HuH-7 (cell line): ENCODE measurements at regions not wholly inside any gene's neighbourhood (a gene's known extent, or its start where the extent isn't known, plus 50 kb on each side); places are given as distances from the start of the nearest gene placed in this dataset.
"Not testable (repeated sequence)": the region's sequence is repeated elsewhere in the genome, so short reads cannot be mapped to it uniquely, and the experiment has no call there.

ENCODE experiments used
- DNase-seq: peaks from one replicate; pipeline ENCODE4 v3.0.0; 2011; ENCODE audit warnings: low spot score

GRCh38 chr6:4412077-4412476 lies 276.7 kb upstream of the ECI2 start:
- DNase-seq, result no peak

GRCh38 chr6:4407710-4408109 lies 272.3 kb upstream of the ECI2 start:
- not testable (repeated sequence) for DNase-seq

- DNase-seq, result no peak
These were observed 270.3 kb upstream of the ECI2 start for GRCh38 chr6:4405621-4406212.

- no peak for DNase-seq
These were observed 269.0 kb upstream of the ECI2 start for GRCh38 chr6:4404415-4404814.

DNA sequence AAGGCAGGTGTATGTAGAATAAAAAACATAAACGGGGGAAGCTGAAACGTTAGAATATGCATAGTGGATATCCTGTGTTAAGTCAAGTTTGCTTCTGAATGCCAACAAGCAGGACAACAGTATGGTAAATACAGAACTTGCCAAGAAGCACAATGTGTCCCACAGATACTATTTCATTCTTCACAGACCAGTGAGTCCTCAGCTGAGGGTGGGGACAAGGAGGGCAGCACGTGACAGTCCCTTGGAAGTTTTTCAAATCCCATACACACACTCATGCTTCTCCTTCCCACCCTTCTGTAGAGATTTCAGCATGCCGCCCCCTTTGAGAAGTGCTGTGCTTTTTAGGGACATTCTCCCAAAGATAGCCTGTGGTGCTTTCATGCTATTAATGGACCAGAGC lies 268.5 kb upstream of the ECI2 start:
- no peak for DNase-seq

DNA sequence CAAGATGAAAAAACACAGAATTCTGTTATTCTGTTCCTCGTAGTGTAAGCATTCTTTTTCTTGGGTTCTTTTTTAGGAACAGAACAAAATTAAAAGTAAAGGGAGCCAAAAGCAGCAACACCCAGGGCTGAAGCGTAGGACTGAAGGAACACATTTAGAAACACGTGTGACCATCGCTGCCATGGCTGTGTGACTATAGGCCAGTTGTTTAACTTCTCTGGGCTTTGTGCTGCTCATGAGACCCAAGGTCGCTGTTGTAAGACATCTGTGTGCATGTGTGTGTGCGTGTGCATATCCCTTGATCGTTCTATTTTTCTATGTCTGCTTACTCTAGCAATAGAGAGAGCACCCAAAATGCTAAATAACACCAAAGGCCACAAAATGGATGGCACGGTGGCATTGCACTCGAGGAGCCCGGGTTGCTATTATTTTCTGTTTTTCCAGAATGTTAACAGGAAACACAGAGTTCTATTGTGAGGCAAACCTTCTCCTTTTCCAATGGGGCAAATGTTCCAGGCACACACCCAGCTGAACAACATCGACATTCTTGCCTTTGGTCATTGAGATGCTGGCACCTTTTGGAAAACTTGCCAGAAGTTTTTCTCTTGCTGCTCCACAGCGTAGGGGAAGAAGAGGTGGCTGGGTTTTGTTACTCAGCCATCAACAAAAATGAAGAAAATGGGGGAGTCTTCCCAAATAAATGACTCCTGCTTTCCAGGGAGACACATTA lies 267.8 kb upstream of the ECI2 start:
- no peak for DNase-seq

DNA sequence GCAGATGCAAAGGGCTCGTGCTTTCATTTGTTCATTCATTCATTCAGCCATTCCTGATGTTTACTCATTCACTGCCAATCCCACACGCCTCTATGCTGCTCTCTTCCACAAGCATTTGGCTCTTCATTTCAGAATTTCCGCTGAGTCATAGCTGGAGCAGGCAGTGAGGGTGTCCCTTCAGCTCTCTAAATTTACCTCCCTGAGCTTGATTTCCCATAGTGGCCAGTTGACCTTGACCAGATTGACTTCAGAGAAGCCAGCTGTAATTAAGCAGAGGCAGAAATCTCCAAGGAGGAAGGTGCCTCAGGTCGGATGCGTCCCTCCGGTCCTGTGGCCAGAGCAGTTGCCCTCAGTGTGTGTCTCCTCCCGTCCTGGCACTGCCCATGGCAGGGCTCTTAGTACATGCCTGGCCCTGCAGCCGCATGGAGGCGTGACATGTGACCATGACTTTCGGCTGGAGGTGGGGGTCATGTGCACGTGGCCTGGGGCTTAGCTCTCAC lies 267.2 kb upstream of the ECI2 start:
- no peak for DNase-seq

- no peak for DNase-seq
These were observed 266.3 kb upstream of the ECI2 start for GRCh38 chr6:4401408-4402368.

GRCh38 chr6:4399656-4400055 lies 264.3 kb upstream of the ECI2 start:
- no peak for DNase-seq

GRCh38 chr6:4398791-4399190 lies 263.4 kb upstream of the ECI2 start:
- DNase-seq, result no peak

- DNase-seq, result no peak
These were observed 261.9 kb upstream of the ECI2 start for GRCh38 chr6:4397307-4397706.

DNA sequence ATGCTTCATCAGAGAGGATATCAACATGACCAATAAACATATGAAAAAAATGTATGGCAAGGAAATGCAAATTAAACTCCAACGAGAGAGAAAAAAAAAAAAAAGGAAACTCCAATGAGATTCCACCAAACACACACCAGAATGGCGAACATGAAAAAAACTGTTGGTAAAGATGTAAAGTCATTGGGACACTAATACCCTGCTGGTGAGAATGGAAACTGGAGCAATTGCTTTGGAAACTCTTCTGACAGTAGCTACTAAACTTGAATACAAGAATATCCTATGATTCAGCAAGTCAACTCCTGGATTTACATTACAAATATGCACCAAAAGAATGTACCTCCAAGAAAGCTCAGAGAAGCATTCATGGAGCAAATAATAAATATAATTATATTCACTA lies 260.7 kb upstream of the ECI2 start:
- no peak for DNase-seq

DNA sequence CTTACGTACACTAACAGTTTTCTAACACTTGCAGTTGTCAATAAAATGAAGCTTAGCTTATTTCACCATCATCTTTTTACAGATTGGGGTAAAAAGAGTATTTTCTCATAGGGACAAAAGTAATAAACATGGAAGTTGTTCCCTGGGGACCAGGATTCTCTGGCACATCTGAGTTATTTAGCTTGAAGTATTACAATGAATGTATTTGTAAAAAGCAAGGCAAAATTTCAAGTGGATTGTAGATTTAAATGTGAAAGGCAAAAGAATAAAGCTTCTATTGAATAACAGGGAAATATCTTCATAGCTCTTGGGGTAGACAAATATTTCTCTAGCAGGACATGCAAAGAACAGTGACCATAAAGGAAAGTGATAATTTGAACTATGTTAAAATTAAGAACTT lies 260.0 kb upstream of the ECI2 start:
- DNase-seq, result no peak

DNA sequence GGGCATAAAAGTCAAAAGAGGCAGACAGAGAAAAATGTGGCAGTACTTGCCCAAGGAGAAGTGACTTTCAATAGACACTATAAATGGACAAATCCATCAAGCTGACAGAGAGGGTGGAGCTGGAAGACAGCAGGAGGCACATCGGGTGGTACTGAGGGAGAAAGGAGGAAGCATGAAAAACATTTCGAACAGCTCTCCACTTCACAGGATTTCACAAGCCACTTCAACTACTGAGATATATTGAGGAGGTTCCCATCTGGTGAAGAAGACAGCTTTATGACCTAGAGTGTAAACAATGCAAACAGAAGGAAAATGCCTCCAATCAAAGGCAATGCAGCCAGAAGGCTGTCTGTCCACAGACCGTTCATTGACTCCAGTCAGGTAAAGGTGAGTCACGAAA lies 259.4 kb upstream of the ECI2 start:
- DNase-seq, result no peak

DNA sequence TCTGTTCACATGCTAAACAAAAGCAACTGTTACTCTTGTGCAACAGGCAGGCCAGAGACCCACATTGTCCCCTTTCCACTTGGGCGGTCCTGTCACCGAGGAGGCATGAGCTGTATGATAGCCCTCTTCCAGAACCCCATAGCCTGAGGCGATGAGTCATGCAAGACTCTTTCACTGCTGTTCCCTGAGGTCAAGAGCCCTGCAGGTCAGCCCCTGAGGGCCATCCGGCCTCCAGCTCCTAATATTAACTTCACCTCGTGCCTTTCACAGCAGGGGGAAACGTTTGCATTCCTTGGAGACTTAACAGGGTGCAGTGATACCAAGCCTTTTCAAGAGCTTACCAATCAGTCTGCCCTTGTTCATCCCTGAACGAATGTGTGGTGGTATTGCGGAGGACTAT lies 253.3 kb upstream of the ECI2 start:
- no peak for DNase-seq

- DNase-seq, result no peak
These were observed 249.3 kb upstream of the ECI2 start for GRCh38 chr6:4384656-4385055.

DNA sequence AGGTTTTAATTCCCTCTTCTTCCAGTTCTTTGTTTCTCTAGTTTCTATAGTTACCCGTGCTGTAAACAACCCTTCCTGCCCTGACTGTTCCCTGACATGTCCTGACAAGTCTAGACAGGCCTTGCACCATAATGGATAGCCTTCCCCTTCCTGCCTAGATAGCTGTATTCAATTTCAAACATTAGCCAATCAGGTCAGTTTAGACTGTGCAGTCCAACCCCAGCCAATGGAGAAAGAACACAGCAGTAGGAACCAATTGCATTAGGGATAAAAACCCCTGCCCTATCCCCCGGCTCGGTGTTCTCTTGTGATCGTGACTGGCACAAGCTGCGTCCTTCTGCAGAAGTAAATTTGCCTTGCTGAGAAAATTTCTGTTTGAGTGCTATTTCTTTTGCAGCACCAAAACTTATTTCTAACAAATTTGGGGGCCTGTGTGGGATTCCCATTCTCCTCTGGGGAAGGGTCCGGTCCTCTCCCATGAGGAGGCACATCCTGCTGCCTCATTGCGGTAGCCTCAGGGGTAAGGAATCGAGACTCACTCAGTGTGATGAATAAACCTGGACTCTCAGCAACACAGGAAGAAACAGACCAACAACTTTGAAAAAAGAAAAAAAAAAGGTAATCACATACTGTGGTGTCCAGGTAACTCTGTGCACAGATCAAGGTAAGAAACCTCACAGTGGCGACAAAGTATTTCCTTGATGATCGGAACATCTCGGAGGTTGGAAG lies 248.7 kb upstream of the ECI2 start:
- DNase-seq, result no peak

DNA sequence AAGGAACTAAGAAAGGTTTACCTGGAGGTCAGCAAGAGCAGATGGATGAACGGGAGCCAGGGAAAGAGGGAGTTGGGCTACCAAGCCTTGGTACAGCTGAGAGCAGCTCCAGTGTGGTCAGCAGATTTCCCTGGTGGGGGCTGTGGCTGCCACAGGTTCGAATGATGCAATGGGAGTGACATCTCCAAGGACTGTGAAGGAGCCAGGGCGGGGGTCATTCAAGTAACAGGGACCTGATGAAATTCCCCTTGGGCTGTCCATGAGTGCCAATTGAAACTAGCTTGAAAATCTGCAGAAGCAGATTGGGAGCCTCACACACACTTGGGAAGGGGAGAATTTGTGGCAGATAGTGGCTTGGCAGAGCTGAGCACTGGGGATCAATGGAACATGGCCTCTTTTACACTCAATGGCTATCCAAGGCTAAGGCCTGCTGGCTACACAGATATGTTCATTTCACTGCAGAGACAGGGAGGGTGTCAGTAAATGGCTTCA lies 247.0 kb upstream of the ECI2 start:
- DNase-seq, result no peak

- DNase-seq, result no peak
These were observed 246.0 kb upstream of the ECI2 start for GRCh38 chr6:4381381-4381780.

DNA sequence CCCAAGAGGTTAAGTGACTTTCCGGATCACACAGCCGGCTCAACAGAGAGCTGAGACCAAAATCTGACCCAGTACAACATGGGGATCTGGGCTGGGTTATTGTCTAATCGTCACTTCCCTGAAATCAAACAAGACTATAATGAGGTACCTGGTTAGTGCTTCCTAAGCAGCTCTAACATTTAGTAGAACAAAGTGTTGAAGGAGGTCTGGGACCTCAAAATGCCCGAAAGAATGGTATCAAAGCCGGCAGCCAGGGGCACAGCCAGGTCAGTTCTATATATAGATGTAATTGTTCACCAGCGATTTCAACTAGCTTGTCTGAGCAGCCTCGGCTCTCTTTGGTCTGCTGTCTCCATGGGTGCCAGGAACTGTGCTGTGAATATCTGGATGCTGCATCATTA lies 245.5 kb upstream of the ECI2 start:
- DNase-seq, result no peak

DNA sequence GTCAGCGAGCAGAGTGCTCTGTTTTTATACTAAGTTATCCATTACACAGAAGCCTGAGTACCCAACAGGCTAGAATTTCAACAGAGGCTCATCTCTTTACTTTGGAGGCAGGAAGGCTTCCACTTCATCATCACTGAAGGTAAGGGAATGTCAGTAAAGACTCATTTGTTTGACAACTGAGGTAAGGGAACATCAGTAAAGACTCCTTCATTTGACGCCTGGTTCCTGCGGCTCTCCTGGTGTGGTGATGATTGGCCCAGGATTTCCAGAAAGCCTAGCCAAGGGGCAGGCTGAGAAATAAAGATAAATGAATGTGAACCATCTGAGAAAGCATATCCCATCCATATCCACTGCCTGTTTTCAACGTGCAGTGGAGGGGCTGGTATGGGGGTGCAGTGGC lies 244.6 kb upstream of the ECI2 start:
- no peak for DNase-seq
